ENCODE measurements at regions not wholly inside any gene's neighbourhood (a gene's known extent, or its start where the extent isn't known, plus 50 kb on each side); places are given as distances from the start of the nearest gene placed in this dataset.
A peak's percentile ranks its signal among the peaks of the same experiment; 100 is the strongest.
"Not testable (repeated sequence)": the region's sequence is repeated elsewhere in the genome, so short reads cannot be mapped to it uniquely, and the experiment has no call there.

GRCh38 chr5:36507332-36507952 is 99.0 kb upstream of the SLC1A3 start:
- TF ChIP-seq, protein P1, sequence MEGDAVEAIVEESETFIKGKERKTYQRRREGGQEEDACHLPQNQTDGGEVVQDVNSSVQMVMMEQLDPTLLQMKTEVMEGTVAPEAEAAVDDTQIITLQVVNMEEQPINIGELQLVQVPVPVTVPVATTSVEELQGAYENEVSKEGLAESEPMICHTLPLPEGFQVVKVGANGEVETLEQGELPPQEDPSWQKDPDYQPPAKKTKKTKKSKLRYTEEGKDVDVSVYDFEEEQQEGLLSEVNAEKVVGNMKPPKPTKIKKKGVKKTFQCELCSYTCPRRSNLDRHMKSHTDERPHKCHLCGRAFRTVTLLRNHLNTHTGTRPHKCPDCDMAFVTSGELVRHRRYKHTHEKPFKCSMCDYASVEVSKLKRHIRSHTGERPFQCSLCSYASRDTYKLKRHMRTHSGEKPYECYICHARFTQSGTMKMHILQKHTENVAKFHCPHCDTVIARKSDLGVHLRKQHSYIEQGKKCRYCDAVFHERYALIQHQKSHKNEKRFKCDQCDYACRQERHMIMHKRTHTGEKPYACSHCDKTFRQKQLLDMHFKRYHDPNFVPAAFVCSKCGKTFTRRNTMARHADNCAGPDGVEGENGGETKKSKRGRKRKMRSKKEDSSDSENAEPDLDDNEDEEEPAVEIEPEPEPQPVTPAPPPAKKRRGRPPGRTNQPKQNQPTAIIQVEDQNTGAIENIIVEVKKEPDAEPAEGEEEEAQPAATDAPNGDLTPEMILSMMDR (IDR thresholded peaks at IDR 0.05; ENCODE audit: insufficient read depth, low read length): peak; percentile 71
- TF ChIP-seq GABPA (IDR thresholded peaks at IDR 0.05; ENCODE audit: low read depth): no peak
- H3K27me3 ChIP-seq (ENCODE audit: insufficient read depth, poor library complexity, severe bottlenecking): no peaks in the 10 kb centered on the region
- no peak overlapping the region for H3K4me3 ChIP-seq (replicated peaks; ENCODE audit: insufficient read depth, low read length)
- H3K27ac ChIP-seq (replicated peaks): no peak overlapping the region
- DNase-seq (ENCODE audit: low read depth in 1 of 2, low spot score in 1 of 2): peak; percentile 31 to 62

- H3K27me3 ChIP-seq (ENCODE audit: insufficient read depth, poor library complexity, severe bottlenecking); H3K4me3 ChIP-seq (replicated peaks; ENCODE audit: insufficient read depth, low read length); H3K27ac ChIP-seq (replicated peaks); DNase-seq (ENCODE audit: low read depth in 1 of 2, low spot score in 1 of 2): not testable (repeated sequence)
These were observed 98.1 kb upstream of the SLC1A3 start for GRCh38 chr5:36508331-36508730.

DNA sequence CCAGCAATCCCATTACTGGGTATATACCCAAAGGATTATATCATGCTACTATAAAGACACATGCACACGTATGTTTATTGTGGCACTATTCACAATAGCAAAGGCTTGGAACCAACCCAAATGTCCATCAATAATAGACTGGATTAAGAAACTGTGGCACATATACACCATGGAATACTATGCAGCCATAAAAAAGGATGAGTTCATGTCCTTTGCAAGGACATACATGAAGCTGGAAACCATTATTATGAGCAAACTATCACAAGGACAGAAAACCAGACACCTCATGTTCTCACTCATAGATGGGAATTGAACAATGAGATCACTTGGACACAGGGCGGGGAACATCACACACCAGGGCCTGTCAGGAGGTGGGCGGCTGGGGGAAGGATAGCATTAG is 92.8 kb upstream of the SLC1A3 start:
- H3K27me3 ChIP-seq (ENCODE audit: insufficient read depth, poor library complexity, severe bottlenecking); H3K4me3 ChIP-seq (replicated peaks; ENCODE audit: insufficient read depth, low read length); H3K27ac ChIP-seq (replicated peaks); DNase-seq (ENCODE audit: low read depth in 1 of 2, low spot score in 1 of 2): not testable (repeated sequence)

DNA sequence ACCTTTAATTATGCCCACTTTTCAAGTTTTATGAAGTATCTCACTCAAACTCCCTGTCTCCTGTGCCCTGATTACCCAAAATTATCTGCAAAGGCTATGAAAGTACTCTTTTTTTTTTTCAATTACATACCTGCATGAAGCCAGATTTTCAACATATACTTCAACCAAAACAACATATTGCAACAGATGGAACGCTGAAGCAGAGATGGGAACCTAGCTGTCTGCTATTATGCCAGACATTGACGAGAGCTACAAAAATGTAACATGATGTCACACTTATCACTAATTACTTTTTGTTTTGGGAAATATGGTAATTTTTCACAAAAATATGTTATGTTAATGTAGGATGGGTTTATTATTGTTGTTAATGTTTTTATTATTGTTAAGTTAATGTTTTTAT is 86.5 kb upstream of the SLC1A3 start:
- no peak for DNase-seq (ENCODE audit: low read depth in 1 of 2, low spot score in 1 of 2)
- TF ChIP-seq POLR2AphosphoS5 (IDR thresholded peaks at IDR 0.05; ENCODE audit: low read depth) (no peak), GABPA (IDR thresholded peaks at IDR 0.05; ENCODE audit: low read depth) (no peak), SPI1 (IDR thresholded peaks at IDR 0.05; ENCODE audit: borderline replicate concordance, low read depth) (no peak), REST (IDR thresholded peaks at IDR 0.05; ENCODE audit: insufficient replicate concordance, low read depth) (no peak)
- TF ChIP-seq, protein P1 (IDR thresholded peaks at IDR 0.05; ENCODE audit: insufficient read depth, low read length): no peak
- no peaks in the 10 kb centered on the region for H3K27me3 ChIP-seq (ENCODE audit: insufficient read depth, poor library complexity, severe bottlenecking)
- H3K27ac ChIP-seq (replicated peaks): no peak overlapping the region
- H3K4me3 ChIP-seq (replicated peaks; ENCODE audit: insufficient read depth, low read length): no peak overlapping the region

- TF ChIP-seq, protein P1 (IDR thresholded peaks at IDR 0.05; ENCODE audit: insufficient read depth, low read length): no peak
- TF ChIP-seq SPI1 (IDR thresholded peaks at IDR 0.05; ENCODE audit: borderline replicate concordance, low read depth) (no peak), POLR2AphosphoS5 (IDR thresholded peaks at IDR 0.05; ENCODE audit: low read depth) (no peak), REST (IDR thresholded peaks at IDR 0.05; ENCODE audit: insufficient replicate concordance, low read depth) (no peak), GABPA (IDR thresholded peaks at IDR 0.05; ENCODE audit: low read depth) (no peak)
- no peaks in the 10 kb centered on the region for H3K27me3 ChIP-seq (ENCODE audit: insufficient read depth, poor library complexity, severe bottlenecking)
- no peak overlapping the region for H3K4me3 ChIP-seq (replicated peaks; ENCODE audit: insufficient read depth, low read length)
- no peak overlapping the region for H3K27ac ChIP-seq (replicated peaks)
- DNase-seq (ENCODE audit: low read depth in 1 of 2, low spot score in 1 of 2): no peak
These were observed 85.2 kb upstream of the SLC1A3 start for GRCh38 chr5:36521219-36521618.

All from HL-60 (cell line).